ENCODE measurements at regions not wholly inside any gene's neighbourhood (a gene's known extent, or its start where the extent isn't known, plus 50 kb on each side); places are given as distances from the start of the nearest gene placed in this dataset.

DNA sequence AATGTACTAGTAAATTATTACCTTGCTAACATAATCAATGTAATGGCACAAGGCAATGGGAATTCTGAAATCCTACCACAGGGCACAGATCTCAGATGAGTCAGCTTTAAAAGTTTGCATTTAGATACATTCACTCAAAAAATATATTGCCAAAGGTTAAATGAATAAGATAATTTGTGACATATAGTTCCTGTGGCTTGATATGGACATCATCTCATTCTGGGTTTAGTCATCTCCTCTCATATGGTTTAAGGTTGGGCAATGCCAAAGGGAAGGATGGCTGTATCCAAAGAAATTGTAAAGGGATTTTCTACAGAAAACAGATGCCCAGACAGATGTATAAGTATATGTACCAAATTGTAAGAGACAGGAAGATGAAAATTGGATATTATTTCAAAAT is 1065.0 kb downstream of the LRFN5 start:
- no peak for DNase-seq

DNA sequence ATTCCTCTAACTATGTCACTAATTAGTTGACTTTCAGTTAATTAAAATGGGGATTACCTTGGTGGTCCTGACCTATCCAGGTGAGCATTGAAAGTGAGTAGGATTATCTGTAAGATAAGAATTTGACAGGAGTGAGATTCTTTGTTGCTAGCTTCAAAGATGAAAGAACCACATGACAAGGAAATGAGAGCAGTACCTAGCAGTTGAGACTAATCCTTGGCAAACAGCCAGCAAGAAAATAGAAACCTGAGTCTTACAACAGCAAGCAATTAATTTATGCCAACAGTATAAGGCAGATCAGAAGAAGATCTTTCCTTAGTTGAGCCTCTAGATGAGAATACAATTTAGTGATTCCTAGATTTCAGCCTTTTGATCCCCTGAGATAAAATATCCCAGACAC is 1058.4 kb downstream of the LRFN5 start:
- DNase-seq = no peak

DNA sequence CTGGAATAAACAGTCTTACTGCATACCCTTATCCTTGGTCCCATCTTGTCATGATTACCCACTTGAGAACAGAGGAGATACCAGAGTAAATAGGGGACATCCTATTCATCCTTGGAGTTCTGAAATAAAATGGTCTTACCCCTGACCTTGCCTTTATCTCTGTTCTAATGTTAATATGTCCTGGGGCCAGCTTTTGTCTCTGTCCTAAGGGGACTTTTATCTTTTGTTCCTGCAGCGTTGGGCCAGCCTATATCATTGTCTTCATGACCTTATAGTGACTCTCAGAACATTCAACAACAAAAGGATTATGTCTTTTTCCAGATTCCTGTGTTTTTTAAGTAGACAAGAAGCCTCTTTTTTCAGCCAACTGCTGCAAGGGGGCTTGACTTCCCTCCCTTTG is 1057.5 kb downstream of the LRFN5 start:
- no peak for DNase-seq

DNA sequence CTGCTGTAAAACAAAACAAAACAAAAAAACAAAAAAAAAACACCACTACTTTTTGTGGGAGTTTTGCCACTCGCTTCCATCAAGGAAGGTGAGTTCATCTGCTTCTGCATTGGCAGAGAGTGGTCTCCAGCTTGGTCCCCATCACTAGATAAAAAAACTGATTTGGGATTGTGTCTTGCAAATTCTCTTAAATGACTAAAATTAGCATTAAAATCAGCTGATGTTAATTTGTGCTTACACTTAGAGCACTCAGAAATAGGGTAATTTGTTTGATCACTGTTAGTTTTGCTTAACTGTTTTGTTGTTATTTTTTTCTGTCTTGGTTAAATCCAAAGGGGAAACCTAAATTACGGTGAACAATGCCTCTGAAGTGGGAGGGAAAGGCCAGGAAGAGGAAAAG is 1048.0 kb downstream of the LRFN5 start:
- no peak for DNase-seq

DNA sequence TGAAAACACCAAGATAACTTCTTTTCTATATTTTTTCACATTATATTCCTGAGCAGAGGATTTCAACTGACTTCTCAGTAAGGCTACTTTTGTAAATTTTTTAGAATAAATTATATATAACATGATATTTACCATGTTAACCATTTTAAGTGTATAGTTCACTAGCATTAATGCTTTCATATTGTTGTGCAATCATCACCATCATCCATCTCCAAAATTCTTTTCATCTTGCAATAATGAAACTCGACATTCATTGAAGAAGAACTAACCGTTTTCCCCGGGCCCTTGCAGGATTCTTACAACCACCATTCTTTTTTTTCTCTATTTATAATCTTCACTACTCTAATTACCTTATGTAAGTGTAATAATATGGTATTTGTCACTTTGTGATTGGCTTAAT is 1036.1 kb downstream of the LRFN5 start:
- no peak for DNase-seq

DNA sequence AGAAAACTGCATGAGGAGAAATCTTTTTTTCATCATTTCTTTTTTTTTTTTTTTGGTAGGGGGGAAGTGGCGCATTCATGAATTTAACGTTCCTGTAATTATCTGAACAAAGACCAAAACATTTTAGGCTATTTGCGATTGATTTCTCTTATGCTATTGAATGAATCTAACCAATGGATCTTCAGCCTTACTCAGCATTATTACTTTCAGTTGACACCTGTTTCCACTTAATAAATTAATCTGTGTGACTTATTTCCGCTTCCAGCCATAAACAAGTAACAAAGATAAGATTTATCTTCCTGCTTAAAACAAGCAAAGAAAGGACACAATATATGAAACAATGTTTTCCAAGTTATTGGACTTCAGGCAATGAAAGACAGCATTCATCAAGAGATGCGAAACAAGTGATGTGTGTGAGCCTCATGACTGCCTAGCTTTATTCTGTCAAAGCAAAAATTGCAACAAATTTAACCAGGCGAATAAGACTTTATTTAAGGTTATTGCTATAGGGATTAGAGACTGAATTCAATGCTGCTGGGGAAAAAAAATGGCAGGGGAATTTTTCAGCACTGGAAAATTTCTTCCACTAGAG is 1026.9 kb downstream of the LRFN5 start:
- no peak for DNase-seq

DNA sequence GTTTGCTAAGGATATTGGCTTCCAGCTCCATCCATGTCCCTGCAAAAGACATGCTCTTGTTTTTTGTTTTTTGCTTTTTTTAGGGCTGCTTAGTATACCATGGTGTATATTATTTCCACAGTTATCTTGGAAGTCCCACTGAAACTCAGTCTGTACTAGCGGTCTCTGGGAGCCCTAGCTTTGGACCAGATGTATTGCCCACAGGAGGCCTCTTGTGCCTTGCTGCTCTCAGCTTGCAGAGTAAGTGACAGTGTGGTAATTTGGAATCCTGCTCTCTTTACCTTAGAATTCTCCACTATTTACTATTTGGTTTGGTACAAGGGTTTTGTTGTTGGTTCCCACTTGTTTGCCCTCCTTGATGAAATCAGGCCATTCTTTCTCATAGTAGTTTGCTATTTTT is 1022.9 kb downstream of the LRFN5 start:
- no peak for DNase-seq

DNA sequence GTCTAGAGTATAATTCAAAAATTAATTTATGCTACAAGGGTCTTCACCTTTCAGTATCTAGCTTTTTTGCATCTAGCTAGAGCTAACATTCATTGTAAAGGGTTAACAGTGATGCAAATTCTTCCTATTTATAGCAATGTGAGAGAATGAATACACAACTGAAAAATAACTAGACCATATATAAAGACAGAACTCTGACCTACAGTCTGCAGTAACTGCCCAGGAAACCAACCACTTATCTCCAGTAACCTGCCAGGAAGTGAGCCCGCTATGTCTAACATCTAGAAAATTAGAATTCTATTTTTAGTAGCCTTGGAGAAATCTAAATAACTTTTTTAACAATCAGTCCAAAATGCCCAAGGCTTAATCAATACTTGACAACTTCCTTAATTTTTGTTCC is 1021.9 kb downstream of the LRFN5 start:
- DNase-seq = no peak

DNA sequence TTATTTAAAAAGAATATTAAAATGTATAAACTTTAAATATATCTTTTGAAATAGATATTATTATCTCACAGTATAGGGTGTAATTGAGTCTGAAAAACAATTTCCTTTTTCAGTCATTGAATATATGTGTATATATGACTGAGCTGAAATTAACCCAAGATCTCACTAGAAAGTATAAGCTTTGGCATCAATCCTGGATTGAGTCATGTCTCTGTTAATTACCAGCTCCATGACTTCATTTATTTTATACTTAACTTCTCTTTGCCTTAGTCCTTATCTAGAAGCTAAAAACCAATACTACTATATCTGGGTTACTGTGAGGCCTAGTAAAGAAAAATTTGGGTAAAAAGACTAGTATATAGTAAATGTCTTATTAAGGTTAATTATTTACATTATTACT is 1020.3 kb downstream of the LRFN5 start:
- no peak for DNase-seq

DNA sequence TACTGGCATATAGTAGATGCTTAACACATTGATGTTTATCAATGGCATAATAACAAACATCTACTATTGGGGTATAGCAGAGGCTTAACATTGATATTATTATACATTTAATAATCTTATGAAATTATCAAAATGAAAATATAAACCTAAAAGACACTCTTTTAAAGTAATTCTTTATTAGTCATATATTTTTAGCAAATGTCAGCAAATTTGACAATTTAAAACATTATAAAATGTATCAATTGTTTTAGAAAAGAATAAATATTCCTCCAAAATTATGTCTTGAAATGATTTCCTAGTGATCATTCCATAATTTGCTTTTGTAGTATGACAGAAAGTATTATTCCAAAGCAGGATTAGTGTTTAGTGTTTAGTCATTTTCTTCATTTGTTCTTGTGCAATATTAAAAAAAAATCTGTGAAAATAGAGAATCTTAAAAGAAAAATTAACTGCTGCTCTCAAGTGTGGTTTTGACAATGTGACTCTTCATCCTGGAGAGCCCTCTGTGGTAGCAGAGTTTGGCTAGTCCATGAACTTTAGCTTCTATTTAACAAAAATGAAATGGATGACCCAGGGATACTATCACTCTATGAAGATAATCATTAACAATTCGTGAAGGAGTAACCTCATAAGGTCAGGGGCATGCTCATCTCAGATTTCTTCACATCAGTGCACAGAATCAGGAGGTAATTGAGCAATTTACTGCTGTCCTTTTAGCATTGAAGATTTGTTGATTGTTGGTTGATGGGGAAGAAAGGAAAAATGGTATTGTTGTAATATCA is 1018.5 kb downstream of the LRFN5 start:
- no peak for DNase-seq

DNA sequence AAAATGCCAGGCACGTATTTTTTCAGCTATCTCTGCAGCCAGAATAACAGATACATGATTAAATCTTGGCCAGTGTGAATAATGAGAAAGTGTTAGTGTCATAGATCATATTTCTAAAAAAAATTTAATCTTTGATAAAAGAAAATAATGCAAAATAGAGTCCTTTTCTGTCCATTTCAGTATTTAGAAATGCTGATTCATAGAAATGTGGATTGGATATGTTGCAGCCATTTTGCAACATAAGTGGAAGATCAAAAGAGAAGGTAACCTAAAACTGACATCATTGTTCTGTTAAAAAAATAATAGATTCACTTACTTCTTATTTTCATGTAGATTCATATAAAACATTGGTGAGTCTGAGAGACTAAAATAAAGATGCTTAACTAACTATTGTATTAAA is 1010.3 kb downstream of the LRFN5 start:
- DNase-seq = no peak

DNA sequence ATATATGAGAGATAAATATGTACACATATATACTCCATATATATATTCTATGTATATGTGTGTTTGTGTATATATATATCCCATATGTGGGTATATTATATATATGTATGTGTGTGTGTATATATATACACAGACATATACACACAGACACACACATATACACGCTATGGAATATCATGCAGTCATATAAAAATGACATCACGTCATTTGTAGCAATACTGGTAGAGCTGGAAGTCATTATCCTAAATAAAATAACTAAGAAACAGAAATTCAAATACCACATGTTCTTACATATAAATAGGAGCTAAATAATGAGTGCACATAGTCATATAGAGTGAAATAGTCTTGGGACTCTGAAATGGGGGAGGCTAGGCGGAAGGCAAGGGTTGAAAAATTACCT is 1000.2 kb downstream of the LRFN5 start:
- DNase-seq = no peak

DNA sequence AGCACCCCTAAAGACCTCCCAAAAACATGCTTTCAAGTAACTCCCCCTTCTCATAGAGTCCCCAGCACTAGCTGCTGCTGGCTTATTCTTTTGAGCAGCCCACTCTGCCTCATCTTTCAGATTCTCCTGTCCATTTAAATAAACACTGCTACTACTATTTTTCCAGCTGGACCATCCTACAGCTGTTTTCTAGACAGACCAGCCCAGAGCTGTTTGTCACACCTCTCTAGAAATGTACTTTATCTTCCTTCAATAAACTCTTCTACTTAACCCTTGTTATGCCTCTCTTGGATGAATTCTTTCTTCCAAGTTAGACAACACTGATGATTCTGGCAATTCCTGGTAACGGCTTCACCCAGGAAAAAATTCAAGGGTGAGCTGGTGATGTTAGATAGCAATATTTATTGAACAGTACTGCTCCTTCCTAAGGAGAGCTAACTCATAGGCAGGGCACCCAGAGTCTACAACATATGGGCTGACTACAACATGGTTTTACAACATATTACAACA is 995.7 kb downstream of the LRFN5 start:
- no peak for DNase-seq

DNA sequence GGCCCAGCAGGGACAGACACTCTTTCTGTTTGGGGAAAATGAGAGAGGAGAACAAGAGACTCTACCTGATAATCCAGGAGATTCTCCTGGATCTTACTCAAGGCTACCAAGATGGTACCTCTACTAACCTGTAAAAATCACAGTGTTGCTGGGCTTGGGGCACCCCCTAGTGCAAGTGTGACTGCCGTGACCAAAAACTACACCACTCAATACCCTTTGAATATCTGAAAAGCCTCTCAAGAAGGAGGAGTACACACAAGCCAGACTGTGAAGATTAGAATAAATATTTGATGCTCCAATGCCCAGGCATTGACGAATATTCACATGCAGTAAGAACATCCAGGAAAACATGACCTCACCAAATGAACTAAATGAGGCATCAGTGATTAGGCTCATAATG is 965.4 kb downstream of the LRFN5 start:
- DNase-seq = no peak

DNA sequence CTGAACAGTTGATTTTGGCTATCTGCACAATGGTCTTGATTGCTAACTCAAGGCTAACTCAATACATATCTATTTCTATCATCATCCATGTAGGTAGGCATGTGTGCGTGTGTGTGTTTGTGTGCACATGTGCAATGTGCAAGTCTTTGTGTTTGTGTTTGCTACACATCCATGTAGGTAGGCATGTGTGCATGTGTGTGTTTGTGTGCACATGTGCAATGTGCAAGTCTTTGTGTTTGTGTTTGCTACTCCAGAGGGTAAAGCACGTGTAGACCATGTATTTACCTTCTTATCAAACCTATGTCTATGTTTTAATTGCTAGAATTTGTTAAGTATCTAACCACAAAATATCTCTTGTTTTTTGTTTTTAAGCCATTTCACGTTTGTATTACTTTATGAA is 962.6 kb downstream of the LRFN5 start:
- DNase-seq = no peak

DNA sequence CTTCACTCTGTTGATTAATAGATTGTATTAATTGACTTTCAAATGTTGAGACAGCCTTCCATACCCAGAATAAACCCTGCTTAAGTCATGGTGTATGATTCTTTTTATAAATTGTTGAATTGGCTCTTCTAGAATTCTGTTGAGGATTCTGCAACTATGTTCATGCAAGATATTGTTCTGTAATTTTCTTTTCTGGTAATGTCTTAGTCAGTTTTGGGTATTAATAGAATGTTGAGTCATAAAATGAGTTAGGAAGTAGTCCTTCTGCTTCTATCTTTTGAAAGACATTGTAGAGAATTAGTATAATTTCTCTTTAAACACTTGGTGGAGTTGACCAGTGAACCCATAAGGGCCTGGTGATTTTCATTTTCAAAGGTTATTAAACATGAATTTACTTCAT is 958.9 kb downstream of the LRFN5 start:
- peak; percentile 40 to 74 for DNase-seq

DNA sequence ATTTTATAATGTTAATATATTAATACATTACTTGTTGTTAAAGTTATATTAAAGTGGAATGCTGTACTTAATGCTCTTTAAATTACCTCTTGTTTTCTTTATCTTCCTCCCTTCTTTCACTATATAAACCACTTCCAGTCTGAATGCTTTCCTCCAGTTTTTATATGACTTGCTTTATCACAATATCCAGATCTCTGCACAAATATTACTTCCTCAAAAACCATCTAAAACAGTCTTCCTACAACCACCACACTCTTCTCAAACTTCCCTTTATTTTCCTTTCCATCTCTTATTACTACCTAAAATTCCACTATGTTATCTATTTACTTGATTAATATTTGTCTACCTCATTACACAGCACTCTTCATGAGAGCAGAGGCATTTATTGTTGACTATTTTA is 956.6 kb downstream of the LRFN5 start:
- no peak for DNase-seq

DNA sequence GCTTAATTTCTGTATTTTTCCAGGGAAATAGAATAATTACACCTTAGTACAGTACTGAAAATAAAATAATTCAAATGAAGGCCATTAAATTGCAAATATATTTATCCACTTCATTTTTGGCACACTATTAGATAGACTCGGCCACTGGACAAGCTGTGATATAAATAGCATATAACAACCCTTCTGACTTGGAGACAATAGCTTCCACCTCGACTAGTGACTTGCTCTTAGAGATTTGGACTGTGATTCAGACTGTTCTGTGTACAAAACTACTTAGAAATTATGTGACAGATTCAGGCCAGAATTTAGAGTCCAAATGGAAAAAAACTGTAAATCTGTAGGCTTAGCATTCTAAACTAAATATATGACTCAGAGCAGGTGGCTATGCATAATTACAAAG is 949.9 kb downstream of the LRFN5 start:
- no peak for DNase-seq

DNA sequence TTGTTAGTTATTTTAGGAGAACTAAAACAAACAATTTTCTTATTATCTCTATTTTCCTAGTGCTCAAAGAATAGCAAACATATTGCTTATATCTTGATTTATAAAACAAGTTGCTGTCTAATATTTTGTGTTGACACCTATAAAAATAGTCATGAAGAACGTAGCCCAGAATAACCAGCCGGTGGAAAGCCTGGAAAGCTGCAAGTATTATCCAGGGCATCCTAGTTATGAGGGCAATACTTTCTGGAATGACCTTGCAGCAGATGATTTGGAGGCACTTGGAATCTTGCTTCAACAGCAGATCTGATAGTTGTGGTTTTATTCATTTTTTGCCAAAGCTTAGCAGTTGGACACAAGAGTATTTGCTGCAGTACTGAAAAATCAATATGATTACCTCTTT is 948.7 kb downstream of the LRFN5 start:
- DNase-seq = no peak

DNA sequence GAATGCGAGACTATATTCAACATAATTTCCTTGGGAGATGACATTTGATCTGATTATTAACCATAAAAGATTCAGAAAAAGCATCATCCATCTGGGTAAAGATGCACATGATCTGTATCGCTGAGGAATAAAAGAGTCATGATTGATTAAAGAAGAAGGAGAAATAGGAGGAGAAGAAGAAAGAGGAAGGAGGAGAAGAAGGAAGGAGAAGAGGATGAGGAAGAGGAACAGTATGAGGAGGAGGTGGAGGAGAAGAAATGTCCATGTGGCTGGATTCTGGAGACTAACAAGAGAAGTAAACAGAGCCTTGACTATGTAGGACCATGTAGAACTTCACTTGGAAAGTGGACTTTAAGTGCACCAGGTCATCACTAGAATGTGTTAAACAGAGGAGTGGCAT is 947.4 kb downstream of the LRFN5 start:
- no peak for DNase-seq

DNA sequence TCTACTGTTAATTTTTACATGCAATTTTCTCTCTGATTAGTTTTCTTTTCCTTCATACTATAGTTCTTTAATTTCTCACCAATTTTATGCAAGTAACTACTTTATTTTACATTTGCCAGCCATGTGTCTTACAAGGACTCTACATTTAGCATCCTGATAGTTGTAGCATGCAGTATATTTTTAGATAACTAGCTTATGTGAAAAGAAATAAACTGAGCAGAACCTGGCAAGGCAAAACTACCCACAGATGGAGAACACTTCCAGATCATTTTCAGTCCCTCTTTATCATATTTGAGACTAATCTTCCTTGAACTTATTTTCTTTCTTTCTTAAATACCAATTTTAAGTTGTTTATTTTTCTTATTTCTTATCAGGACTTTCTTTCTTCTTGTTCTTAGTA is 943.6 kb downstream of the LRFN5 start:
- no peak for DNase-seq

DNA sequence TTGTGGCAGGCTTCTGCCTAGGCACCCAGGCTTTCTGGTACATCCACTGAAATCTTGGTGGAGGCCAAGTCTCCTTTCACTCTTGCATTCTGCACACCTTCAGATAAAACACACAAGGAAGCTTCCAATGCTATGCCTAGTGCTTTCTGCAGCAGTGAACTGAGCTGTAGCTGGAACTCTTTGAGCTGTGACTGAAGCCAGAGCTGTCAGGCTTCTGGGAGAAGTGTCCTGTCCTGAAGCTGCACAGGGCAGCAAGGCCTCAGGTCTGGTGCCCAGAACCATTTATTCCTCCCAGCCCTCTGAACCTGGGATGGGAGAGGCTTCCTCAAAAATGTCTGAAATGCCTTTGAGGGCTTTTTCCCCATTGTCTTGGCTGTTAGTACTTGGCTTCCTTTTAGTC is 941.7 kb downstream of the LRFN5 start:
- no peak for DNase-seq

DNA sequence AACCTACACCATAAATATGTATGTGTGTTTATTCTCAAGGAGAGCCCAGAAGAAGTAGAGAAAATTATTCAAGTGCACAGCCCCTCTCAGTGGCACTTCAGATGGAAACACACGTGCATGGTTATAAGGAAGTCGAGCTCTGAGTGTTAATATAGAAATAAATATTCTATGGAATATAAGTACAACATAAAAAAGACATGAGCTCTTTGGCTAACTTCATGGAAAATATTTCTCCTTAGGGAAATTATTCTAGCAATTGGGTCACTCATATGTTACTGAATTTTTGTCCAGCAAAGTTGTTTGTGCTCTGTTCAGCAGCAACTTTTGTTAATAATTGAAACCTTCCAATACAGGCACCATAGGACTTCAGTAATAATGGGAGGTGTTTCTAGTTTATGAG is 939.0 kb downstream of the LRFN5 start:
- DNase-seq = no peak

DNA sequence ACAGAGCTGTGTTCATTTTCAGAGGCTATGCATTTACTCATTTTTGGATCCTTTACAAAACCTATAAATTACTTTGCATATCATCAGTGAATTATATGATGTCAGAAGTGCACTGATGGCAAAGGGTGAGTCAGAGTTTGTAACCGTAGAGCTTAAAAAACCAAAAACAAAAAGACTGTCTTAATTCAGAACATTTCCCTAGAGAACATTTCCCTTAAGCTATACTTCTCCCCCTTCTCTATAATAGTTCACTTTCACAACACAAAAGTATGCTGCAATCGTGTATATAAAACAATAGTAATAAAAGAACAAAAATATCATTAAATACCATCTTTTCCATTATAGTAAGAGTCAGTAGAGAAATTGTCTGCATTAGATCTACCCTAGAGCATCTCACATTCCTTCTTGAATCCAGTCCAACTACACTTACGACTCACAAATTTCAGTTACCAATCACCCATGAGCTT is 934.9 kb downstream of the LRFN5 start:
- DNase-seq = no peak

DNA sequence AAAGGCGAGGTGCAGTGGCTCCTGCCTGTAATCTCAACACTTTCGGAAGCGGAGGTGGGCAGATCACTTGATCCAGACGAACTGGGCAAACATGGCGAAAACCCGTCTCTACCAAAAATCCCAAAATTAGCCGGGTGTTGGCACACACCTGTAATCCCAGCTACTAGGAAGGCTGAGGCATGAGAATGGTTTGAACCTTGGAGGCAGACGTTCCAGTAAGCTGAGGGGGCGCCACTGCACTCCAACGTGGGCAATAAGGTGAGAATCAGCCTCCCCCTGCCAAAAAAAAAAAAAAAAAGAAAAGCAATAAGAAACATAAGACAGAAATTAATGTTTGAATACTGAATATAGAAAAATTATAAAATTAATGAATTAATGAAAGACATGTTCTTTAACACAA is 928.7 kb downstream of the LRFN5 start:
- DNase-seq = no peak

Measured in inflammatory macrophage treated with lipopolysaccharide for 1 hour (primary cell).